ENCODE measurements at regions not wholly inside any gene's neighbourhood (a gene's known extent, or its start where the extent isn't known, plus 50 kb on each side); places are given as distances from the start of the nearest gene placed in this dataset.

- TF ChIP-seq CTCF (IDR thresholded peaks at IDR 0.05) (no peak), POLR2A (IDR thresholded peaks at IDR 0.05) (no peak)
- Histone ChIP-seq H3K9me3 (no peaks in the 10 kb centered on the region), H3K4me1 (no peaks in the 10 kb centered on the region), H3K27ac (no peak overlapping the region), H3K36me3 (no peaks in the 10 kb centered on the region), H3K27me3 (no peaks in the 10 kb centered on the region), H3K4me3 (no peak overlapping the region)
- DNase-seq: no peak
These were observed 221.0 kb upstream of the NWD2 start for GRCh38 chr4:37023504-37023903.

- H3K9me3 ChIP-seq: no peaks in the 10 kb centered on the region
- no peaks in the 10 kb centered on the region for H3K4me1 ChIP-seq
- H3K4me3 ChIP-seq: no peak overlapping the region
- no peaks in the 10 kb centered on the region for H3K36me3 ChIP-seq
- no peak for DNase-seq
- no peak overlapping the region for H3K27ac ChIP-seq
- TF ChIP-seq POLR2A (IDR thresholded peaks at IDR 0.05): no peak
- no peak for TF ChIP-seq CTCF (IDR thresholded peaks at IDR 0.05)
- H3K27me3 ChIP-seq: no peaks in the 10 kb centered on the region
These were observed 220.5 kb upstream of the NWD2 start for GRCh38 chr4:37023996-37024395.

- Histone ChIP-seq H3K36me3 (no peaks in the 10 kb centered on the region), H3K9me3 (no peaks in the 10 kb centered on the region), H3K27ac (no peak overlapping the region), H3K4me3 (no peak overlapping the region), H3K4me1 (no peaks in the 10 kb centered on the region), H3K27me3 (no peaks in the 10 kb centered on the region)
- TF ChIP-seq POLR2A (IDR thresholded peaks at IDR 0.05) (no peak), CTCF (IDR thresholded peaks at IDR 0.05) (no peak)
- no peak for DNase-seq
These were observed 203.7 kb upstream of the NWD2 start for GRCh38 chr4:37040816-37041215.

- no peak for DNase-seq
- no peaks in the 10 kb centered on the region for H3K4me1 ChIP-seq
- no peaks in the 10 kb centered on the region for H3K27me3 ChIP-seq
- H3K4me3 ChIP-seq: no peak overlapping the region
- TF ChIP-seq CTCF (IDR thresholded peaks at IDR 0.05) (no peak), POLR2A (IDR thresholded peaks at IDR 0.05) (no peak)
- no peaks in the 10 kb centered on the region for H3K36me3 ChIP-seq
- no peak overlapping the region for H3K27ac ChIP-seq
- no peaks in the 10 kb centered on the region for H3K9me3 ChIP-seq
These were observed 201.2 kb upstream of the NWD2 start for GRCh38 chr4:37043342-37043741.

- no peaks in the 10 kb centered on the region for H3K27me3 ChIP-seq
- no peaks in the 10 kb centered on the region for H3K4me1 ChIP-seq
- H3K9me3 ChIP-seq: no peaks in the 10 kb centered on the region
- TF ChIP-seq POLR2A (IDR thresholded peaks at IDR 0.05): no peak
- no peak for TF ChIP-seq CTCF (IDR thresholded peaks at IDR 0.05)
- H3K27ac ChIP-seq: no peak overlapping the region
- H3K36me3 ChIP-seq: no peaks in the 10 kb centered on the region
- DNase-seq: no peak
- no peak overlapping the region for H3K4me3 ChIP-seq
These were observed 193.4 kb upstream of the NWD2 start for GRCh38 chr4:37051111-37051510.

GRCh38 chr4:37051866-37052265, 192.7 kb upstream of the NWD2 start:
- Histone ChIP-seq H3K4me3 (no peak overlapping the region), H3K4me1 (no peaks in the 10 kb centered on the region), H3K36me3 (no peaks in the 10 kb centered on the region), H3K9me3 (no peaks in the 10 kb centered on the region), H3K27me3 (no peaks in the 10 kb centered on the region), H3K27ac (no peak overlapping the region)
- DNase-seq: no peak
- no peak for TF ChIP-seq POLR2A (IDR thresholded peaks at IDR 0.05)
- no peak for TF ChIP-seq CTCF (IDR thresholded peaks at IDR 0.05)
